ENCODE measurements at regions not wholly inside any gene's neighbourhood (a gene's known extent, or its start where the extent isn't known, plus 50 kb on each side); places are given as distances from the start of the nearest gene placed in this dataset.
"Not testable (repeated sequence)": the region's sequence is repeated elsewhere in the genome, so short reads cannot be mapped to it uniquely, and the experiment has no call there.

DNA sequence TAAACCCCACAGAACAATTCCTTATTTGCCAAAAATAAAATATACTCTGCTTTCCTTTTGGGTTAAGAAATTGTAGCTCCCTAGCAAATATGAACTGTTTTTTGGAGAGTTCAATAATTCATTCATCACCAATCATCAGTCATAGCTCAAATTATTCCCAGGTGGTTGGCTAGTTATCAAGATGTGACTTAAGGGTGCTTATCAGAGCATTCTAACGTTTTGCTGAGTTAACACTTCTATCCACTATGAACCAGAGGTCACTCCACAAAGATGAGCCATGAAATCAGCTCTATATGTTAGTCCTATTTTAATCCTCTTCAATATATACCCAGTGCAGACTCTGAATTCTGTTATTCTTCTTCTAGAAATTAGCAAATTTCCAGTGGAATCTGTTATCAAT lies 379.1 kb downstream of the TENT5A start:
- no peak overlapping the region for H3K27ac ChIP-seq

DNA sequence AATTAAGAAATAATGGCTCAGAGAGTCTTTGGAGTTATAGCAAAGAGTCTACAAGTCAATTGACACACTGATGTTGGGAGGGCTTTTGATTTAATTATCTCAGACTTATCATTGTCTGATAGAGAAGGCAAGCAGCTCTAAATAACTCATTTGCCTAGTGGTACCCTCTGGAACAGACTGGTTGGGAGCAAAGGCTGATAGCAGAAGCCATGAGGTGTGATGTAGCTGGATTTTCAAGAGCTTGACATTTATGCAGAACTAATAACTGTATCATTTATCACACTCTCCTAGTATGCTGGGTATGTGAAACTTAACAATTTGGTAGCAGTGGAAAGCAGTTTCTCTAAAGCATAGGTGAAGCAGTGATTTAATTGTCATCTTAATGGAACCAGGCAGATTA lies 380.6 kb downstream of the TENT5A start:
- no peak overlapping the region for H3K27ac ChIP-seq
- TF ChIP-seq ZFX (IDR thresholded peaks at IDR 0.05) = no peak
- TF ChIP-seq, protein P1, sequence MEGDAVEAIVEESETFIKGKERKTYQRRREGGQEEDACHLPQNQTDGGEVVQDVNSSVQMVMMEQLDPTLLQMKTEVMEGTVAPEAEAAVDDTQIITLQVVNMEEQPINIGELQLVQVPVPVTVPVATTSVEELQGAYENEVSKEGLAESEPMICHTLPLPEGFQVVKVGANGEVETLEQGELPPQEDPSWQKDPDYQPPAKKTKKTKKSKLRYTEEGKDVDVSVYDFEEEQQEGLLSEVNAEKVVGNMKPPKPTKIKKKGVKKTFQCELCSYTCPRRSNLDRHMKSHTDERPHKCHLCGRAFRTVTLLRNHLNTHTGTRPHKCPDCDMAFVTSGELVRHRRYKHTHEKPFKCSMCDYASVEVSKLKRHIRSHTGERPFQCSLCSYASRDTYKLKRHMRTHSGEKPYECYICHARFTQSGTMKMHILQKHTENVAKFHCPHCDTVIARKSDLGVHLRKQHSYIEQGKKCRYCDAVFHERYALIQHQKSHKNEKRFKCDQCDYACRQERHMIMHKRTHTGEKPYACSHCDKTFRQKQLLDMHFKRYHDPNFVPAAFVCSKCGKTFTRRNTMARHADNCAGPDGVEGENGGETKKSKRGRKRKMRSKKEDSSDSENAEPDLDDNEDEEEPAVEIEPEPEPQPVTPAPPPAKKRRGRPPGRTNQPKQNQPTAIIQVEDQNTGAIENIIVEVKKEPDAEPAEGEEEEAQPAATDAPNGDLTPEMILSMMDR (conservative IDR thresholded peaks at IDR 0.05) = no peak

More for the DNA sequence above, 379.1 kb downstream of the TENT5A start:
- TF ChIP-seq, protein P1 (conservative IDR thresholded peaks at IDR 0.05) = no peak
- TF ChIP-seq ZFX (IDR thresholded peaks at IDR 0.05) = no peak

DNA sequence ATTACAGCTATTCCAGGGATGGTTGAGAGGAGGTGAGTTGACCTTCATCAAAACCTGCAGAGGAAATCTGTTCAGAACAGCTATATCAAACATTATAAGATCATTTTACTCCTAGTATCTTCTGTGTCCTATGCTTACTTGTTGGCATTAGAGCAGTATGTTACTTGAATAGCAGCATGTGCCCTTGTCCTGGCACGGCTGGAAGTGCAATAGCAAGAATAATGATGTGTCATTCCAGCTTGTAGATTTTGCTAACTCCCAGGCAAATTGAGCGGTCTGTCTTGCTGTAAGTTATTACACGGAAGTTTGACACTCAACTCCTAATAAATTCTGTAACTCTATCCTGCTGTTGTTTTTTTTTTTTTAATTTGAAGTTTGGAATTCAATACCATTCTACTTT lies 385.5 kb downstream of the TENT5A start:
- H3K27ac ChIP-seq = no peak overlapping the region
- TF ChIP-seq ZFX (IDR thresholded peaks at IDR 0.05) = no peak
- TF ChIP-seq, protein P1 (conservative IDR thresholded peaks at IDR 0.05) = no peak

DNA sequence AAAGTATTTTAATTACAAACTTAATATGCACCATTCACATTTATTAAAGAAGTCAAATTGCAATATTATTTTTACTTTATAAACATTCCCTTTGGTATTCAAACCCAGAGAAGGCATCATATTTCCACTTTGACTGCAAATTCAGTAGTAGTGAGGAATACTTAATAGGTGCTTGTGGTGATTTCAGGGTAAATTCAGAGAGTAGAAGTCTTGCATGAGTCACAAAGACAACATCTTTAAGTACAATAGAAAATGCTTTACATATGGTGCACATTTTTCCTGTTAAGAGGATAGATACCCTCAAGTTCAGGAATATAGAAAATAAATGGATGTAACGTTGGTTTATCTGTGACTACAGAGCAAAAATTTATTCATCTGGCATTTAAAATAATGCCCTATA lies 390.2 kb downstream of the TENT5A start:
- H3K27ac ChIP-seq = no peak overlapping the region
- TF ChIP-seq, protein P1 (conservative IDR thresholded peaks at IDR 0.05) = no peak
- no peak for TF ChIP-seq ZFX (IDR thresholded peaks at IDR 0.05)

DNA sequence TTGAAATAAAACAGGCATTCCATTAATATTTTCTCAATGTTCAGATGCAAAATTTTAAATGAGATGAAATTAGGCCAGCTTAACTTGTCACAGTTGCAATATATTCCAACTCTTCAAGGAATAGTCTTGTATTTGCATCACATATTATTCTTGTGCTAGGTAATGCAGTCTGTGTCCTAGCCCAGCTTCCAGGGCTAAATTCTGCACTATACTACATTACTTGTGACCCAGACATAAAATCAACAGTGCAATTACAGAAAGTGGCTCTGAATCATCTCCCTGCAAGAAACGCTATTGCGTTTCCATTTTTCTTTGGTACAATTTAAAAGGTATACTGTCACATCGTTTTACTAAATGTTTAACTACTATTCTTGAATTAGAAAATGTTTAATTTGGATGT lies 399.2 kb downstream of the TENT5A start:
- no peak overlapping the region for H3K27ac ChIP-seq
- TF ChIP-seq, protein P1 (conservative IDR thresholded peaks at IDR 0.05) = no peak
- TF ChIP-seq ZFX (IDR thresholded peaks at IDR 0.05) = no peak

- H3K27ac ChIP-seq = not testable (repeated sequence)
Measured at GRCh38 chr6:81344026-81344425, 408.5 kb downstream of the TENT5A start.

GRCh38 chr6:81340946-81341345 lies 411.5 kb downstream of the TENT5A start:
- no peak overlapping the region for H3K27ac ChIP-seq
- no peak for TF ChIP-seq ZFX (IDR thresholded peaks at IDR 0.05)

DNA sequence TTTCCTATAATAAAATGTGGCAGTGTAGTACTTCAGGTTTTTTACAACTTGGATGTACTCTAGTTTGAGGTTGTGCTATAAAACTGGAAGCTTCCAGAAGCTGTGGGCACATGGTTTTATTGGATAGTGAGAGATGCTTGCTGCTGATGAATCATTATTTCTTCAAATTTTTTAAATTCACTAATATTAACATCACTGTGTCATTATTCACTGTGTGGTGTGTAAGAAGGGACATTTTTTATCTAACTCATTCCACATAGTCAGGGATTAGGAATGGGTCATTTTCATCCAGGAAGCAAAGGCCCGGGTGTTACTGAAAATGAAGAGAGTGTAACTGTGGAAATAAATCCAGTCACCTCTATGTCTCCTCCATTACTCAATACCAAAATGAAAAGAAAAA lies 421.0 kb downstream of the TENT5A start:
- H3K27ac ChIP-seq = no peak overlapping the region
- TF ChIP-seq, protein P1 (conservative IDR thresholded peaks at IDR 0.05) = no peak
- no peak for TF ChIP-seq ZFX (IDR thresholded peaks at IDR 0.05)

GRCh38 chr6:81328700-81329099 lies 423.8 kb downstream of the TENT5A start:
- H3K27ac ChIP-seq = no peak overlapping the region
- TF ChIP-seq, protein P1 (conservative IDR thresholded peaks at IDR 0.05) = no peak
- no peak for TF ChIP-seq ZFX (IDR thresholded peaks at IDR 0.05)
